Neural cell (in vitro differentiated cells): ENCODE measurements at regions not wholly inside any gene's neighbourhood (a gene's known extent, or its start where the extent isn't known, plus 50 kb on each side); places are given as distances from the start of the nearest gene placed in this dataset.

Experiments
- EZH2 ChIP-seq: fragments of 200-600, 300-800 bp; shearing (Covaris generic), sonication (generic); IDR thresholded peaks from 2 replicates; pipeline ENCODE4 v1.6.1; 2014; ENCODE audit warnings: antibody characterized with exemption, low read length, borderline replicate concordance, mild to moderate bottlenecking; ENCODE audit not compliant: insufficient read depth, poor library complexity, severe bottlenecking
- MXI1 ChIP-seq: fragments of 450-650 bp; conservative IDR thresholded peaks from 2 replicates; pipeline ENCODE4 v1.6.1; 2014; ENCODE audit warnings: antibody characterized with exemption, mild to moderate bottlenecking; ENCODE audit not compliant: poor library complexity, severe bottlenecking
- POLR2AphosphoS5 ChIP-seq: IDR thresholded peaks from 2 replicates; pipeline ENCODE4 v1.6.1; 2012
- TAF1 ChIP-seq: IDR thresholded peaks from 2 replicates; pipeline ENCODE4 v1.6.1; 2012; ENCODE audit warnings: low read depth
- TF ChIP-seq, protein P1 (sequence below): fragments of 450-650 bp; IDR thresholded peaks from 2 replicates; pipeline ENCODE4 v1.5.1; 2014; ENCODE audit warnings: antibody characterized with exemption, mild to moderate bottlenecking, moderate library complexity; ENCODE audit not compliant: poor library complexity, severe bottlenecking

DNA sequence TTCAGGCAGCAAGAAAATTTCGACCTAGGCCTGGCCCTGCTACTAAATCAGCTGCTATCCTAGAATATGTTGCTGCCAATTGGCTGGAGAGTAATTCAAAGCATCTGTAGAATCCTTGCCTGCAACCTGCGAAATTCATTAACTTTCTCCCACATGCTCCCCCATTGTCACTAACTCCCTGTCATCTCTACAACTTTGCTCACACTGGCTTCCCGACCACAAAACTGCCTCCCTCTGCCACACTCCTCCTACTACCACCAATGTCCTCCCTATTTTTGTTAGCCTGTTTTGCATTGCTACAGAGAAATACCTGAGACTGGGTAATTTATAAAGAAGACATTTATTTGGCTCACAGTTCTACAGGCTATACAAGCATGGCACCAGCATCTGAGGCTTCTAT lies 570.6 kb downstream of the INSC start:
- TF ChIP-seq, protein P1, sequence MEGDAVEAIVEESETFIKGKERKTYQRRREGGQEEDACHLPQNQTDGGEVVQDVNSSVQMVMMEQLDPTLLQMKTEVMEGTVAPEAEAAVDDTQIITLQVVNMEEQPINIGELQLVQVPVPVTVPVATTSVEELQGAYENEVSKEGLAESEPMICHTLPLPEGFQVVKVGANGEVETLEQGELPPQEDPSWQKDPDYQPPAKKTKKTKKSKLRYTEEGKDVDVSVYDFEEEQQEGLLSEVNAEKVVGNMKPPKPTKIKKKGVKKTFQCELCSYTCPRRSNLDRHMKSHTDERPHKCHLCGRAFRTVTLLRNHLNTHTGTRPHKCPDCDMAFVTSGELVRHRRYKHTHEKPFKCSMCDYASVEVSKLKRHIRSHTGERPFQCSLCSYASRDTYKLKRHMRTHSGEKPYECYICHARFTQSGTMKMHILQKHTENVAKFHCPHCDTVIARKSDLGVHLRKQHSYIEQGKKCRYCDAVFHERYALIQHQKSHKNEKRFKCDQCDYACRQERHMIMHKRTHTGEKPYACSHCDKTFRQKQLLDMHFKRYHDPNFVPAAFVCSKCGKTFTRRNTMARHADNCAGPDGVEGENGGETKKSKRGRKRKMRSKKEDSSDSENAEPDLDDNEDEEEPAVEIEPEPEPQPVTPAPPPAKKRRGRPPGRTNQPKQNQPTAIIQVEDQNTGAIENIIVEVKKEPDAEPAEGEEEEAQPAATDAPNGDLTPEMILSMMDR, result no peak
- TF ChIP-seq POLR2AphosphoS5 (no peak), EZH2 (no peak), MXI1 (no peak), TAF1 (no peak)
